Body of pancreas (tissue), 4 donors: ENCODE measurements at regions not wholly inside any gene's neighbourhood (a gene's known extent, or its start where the extent isn't known, plus 50 kb on each side); places are given as distances from the start of the nearest gene placed in this dataset.

Source experiments
- ATAC-seq: fragments of 150-250 bp; one replicate; pipeline ENCODE4 v1.9.1; 2016
- DNase-seq, 4 donors: peaks; one replicate each; pipeline ENCODE4 v3.0.0-alpha.2; 2019
- H3K27ac ChIP-seq, 4 donors: fragments of 200-600 bp; sonication (generic); 1 replicate in 3 of 4; 2 replicates in 1 of 4; pipeline versions ENCODE4 v1.5.1 to v1.6.1; 2016 to 2019; ENCODE audit warnings: mild to moderate bottlenecking in 1 of 4, mixed read lengths in 1 of 4, moderate library complexity in 1 of 4
- H3K27me3 ChIP-seq, 2 donors: fragments of 200-600 bp; sonication (generic); one replicate each; pipeline ENCODE4 v1.6.0; 2016; ENCODE audit warnings: mild to moderate bottlenecking in 1 of 2
- H3K36me3 ChIP-seq, 2 donors: fragments of 200-600 bp; sonication (generic); replicated peaks in 1 of 2; 2 replicates each; pipeline ENCODE4 v1.5.1; 2016; ENCODE audit warnings: low read depth in 2 of 2; ENCODE audit not compliant: insufficient read depth in 1 of 2
- H3K4me1 ChIP-seq: fragments of 200-600 bp; sonication (generic); one replicate; pipeline ENCODE4 v1.6.0; 2016
- H3K4me3 ChIP-seq, 2 donors: fragments of 200-600 bp; sonication (generic); 1 replicate in 1 of 2; 2 replicates in 1 of 2; pipeline ENCODE4 v1.5.1; 2016 to 2019
- H3K9me3 ChIP-seq, 3 donors: fragments of 200-600 bp; sonication (generic); 1 replicate in 2 of 3; 2 replicates in 1 of 3; pipeline ENCODE4 v1.5.1; 2016
- CTCF ChIP-seq, 7 experiments: fragments of 450-650 bp in 4 of 7; fragments of 200-600 bp in 3 of 7; sonication (generic) in 3 of 7; IDR thresholded peaks; one replicate each; pipeline ENCODE4 v1.5.1; 2016 to 2019; ENCODE audit warnings: antibody characterized with exemption in 7 of 7
- POLR2A ChIP-seq, 3 donors: fragments of 450-650 bp; IDR thresholded peaks; one replicate each; pipeline ENCODE4 v1.6.1; 2016; ENCODE audit warnings: antibody characterized with exemption in 3 of 3, mild to moderate bottlenecking in 2 of 3
- WGBS, 2 donors: methylation state at CpG; one replicate each; pipeline ENCODE4 v1.1.5; 2017; 5-methylcytosine and 5-hydroxymethylcytosine counted together
- intact Hi-C: fragments of 100-400 bp; cut with DNase I; formaldehyde crosslinking; loops from one replicate; pipeline ENCODE4 v1.15.1; 2023

GRCh38 chr5:152990217-152990616 is 500.3 kb upstream of the GRIA1 start:
- Histone ChIP-seq H3K4me1 (peaks cover 9% of the 10 kb centered on the region), H3K4me3 (no peak overlapping the region), H3K9me3 (no peaks in the 10 kb centered on the region), H3K36me3 (no peaks in the 10 kb centered on the region), H3K27me3 (peaks cover 0 to 11% of the 10 kb centered on the region in 2 donors), H3K27ac (no peak overlapping the region)
- intact Hi-C loops, result no loop called here
- TF ChIP-seq CTCF (IDR thresholded peaks at IDR 0.05), result no peak
- no peak for TF ChIP-seq POLR2A (IDR thresholded peaks at IDR 0.05)
- 66 to 71% methylated on average over 2 of the region's 2 CpGs for WGBS, 2 donors
- ATAC-seq (no peak), DNase-seq (no peak)

GRCh38 chr5:152990649-152991048 is 499.8 kb upstream of the GRIA1 start:
- intact Hi-C loops, result no loop called here
- H3K4me1 ChIP-seq, result peaks cover 9% of the 10 kb centered on the region
- DNase-seq (no peak), ATAC-seq (no peak)
- TF ChIP-seq POLR2A (IDR thresholded peaks at IDR 0.05), result no peak
- no peaks in the 10 kb centered on the region for H3K36me3 ChIP-seq
- 55 to 62% methylated on average over 2 of the region's 2 CpGs for WGBS, 2 donors
- H3K27me3 ChIP-seq, result peaks cover 0 to 11% of the 10 kb centered on the region in 2 donors
- H3K27ac ChIP-seq, result no peak overlapping the region
- H3K4me3 ChIP-seq, result no peak overlapping the region
- H3K9me3 ChIP-seq, result no peaks in the 10 kb centered on the region

GRCh38 chr5:152994033-152994680 is 496.3 kb upstream of the GRIA1 start:
- 30 to 33% methylated on average over 5 of the region's 5 CpGs for WGBS, 2 donors
- TF ChIP-seq POLR2A (IDR thresholded peaks at IDR 0.05), result no peak
- TF ChIP-seq CTCF (IDR thresholded peaks at IDR 0.05), result no peak
- Histone ChIP-seq H3K27ac (no peak overlapping the region), H3K27me3 (peaks cover 0 to 11% of the 10 kb centered on the region in 2 donors), H3K4me3 (no peak overlapping the region), H3K4me1 (no peaks in the 10 kb centered on the region), H3K9me3 (no peaks in the 10 kb centered on the region), H3K36me3 (no peaks in the 10 kb centered on the region)
- intact Hi-C loops, result no loop called here
- DNase-seq, result no peak
- peak; percentile 65 for ATAC-seq

- intact Hi-C loops, result no loop called here
- no peak for ATAC-seq
Observed at GRCh38 chr5:152995214-152995725, 495.2 kb upstream of the GRIA1 start.

DNA sequence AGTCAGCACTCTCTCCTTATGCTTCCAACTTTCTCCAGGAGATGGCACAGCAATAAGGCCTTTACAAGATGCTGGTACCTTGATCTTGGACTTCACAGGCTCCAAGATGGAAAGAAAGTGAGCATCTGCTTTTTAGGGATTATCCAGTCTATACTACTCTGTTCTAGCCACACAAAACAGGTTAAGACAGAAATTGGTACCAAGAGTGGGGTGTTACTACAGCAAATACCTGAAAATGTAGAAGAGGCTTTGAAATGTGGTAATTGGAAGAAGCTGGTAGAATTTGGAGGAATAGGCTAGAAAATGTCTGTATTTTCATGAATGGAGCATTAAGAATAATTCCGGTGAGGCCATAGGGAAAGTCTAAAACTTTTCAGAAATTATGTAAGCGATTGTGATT is 484.8 kb upstream of the GRIA1 start:
- TF ChIP-seq POLR2A (IDR thresholded peaks at IDR 0.05) (no peak), CTCF (IDR thresholded peaks at IDR 0.05) (no peak)
- H3K27ac ChIP-seq, result no peak overlapping the region
- no peak for ATAC-seq
- 71 to 72% methylated on average over 2 of the region's 2 CpGs for WGBS, 2 donors
- no peak overlapping the region for H3K4me3 ChIP-seq
- H3K36me3 ChIP-seq, result no peaks in the 10 kb centered on the region
- H3K4me1 ChIP-seq, result no peaks in the 10 kb centered on the region
- peaks cover 0 to 3% of the 10 kb centered on the region in 2 donors for H3K27me3 ChIP-seq
- intact Hi-C loops, result no loop called here
- H3K9me3 ChIP-seq, result no peaks in the 10 kb centered on the region
- DNase-seq, result no peak

More at GRCh38 chr5:152995214-152995725, 495.2 kb upstream of the GRIA1 start:
- peaks cover 0 to 4% of the 10 kb centered on the region in 2 donors for H3K27me3 ChIP-seq
- no peak overlapping the region for H3K4me3 ChIP-seq
- 75% methylated on average over 1 of the region's 1 CpG for WGBS, 2 donors
- H3K4me1 ChIP-seq, result no peaks in the 10 kb centered on the region
- no peak for DNase-seq
- H3K36me3 ChIP-seq, result no peaks in the 10 kb centered on the region
- TF ChIP-seq POLR2A (IDR thresholded peaks at IDR 0.05) (no peak), CTCF (IDR thresholded peaks at IDR 0.05) (no peak)
- no peaks in the 10 kb centered on the region for H3K9me3 ChIP-seq
- no peak overlapping the region for H3K27ac ChIP-seq
